Stimulated activated effector memory CD8-positive, alpha-beta T cell treated with anti-CD3 and anti-CD28 coated beads, Interleukin-12 subunit alpha, Interleukin-12 subunit beta, amount 100 ng/mL, for 72 hours (primary cell): ENCODE measurements at regions not wholly inside any gene's neighbourhood (a gene's known extent, or its start where the extent isn't known, plus 50 kb on each side); places are given as distances from the start of the nearest gene placed in this dataset.

ENCODE experiments used
- ATAC-seq: fragments of 150-1000 bp; cut with Tn5 transposase; 2 replicates; pipeline ENCODE4 v1.10.0; 2021
- DNase-seq, 2 donors: peaks; one replicate each; pipeline ENCODE4 v3.0.0; 2021 to 2022; ENCODE audit warnings: low spot score in 2 of 2
- H3K27ac Mint-ChIP-seq: one replicate; pipeline ENCODE4 v1.8.0; 2022; ENCODE audit warnings: mild to moderate bottlenecking, mixed read lengths
- H3K36me3 Mint-ChIP-seq: one replicate; pipeline ENCODE4 v1.8.0; 2022; ENCODE audit warnings: mild to moderate bottlenecking, mixed read lengths
- H3K4me1 Mint-ChIP-seq: one replicate; pipeline ENCODE4 v1.8.0; 2022; ENCODE audit warnings: mixed read lengths
- H3K4me3 Mint-ChIP-seq: one replicate; pipeline ENCODE4 v1.8.0; 2022; ENCODE audit warnings: mild to moderate bottlenecking, mixed read lengths
- H3K9me3 Mint-ChIP-seq: one replicate; pipeline ENCODE4 v1.8.0; 2022; ENCODE audit warnings: mixed read lengths

- no peaks in the 10 kb centered on the region for H3K36me3 Mint-ChIP-seq
- DNase-seq: no peak
- H3K4me1 Mint-ChIP-seq: no peaks in the 10 kb centered on the region
- no peak for ATAC-seq
- no peak overlapping the region for H3K4me3 Mint-ChIP-seq
- H3K9me3 Mint-ChIP-seq: no peaks in the 10 kb centered on the region
- H3K27ac Mint-ChIP-seq: no peak overlapping the region
These were observed 85.5 kb downstream of the PALM2AKAP2 start for GRCh38 chr9:109865521-109865920.

- no peaks in the 10 kb centered on the region for H3K4me1 Mint-ChIP-seq
- H3K27ac Mint-ChIP-seq: no peak overlapping the region
- DNase-seq (no peak), ATAC-seq (no peak)
- H3K36me3 Mint-ChIP-seq: no peaks in the 10 kb centered on the region
- H3K4me3 Mint-ChIP-seq: no peak overlapping the region
- H3K9me3 Mint-ChIP-seq: no peaks in the 10 kb centered on the region
These were observed 88.2 kb downstream of the PALM2AKAP2 start for GRCh38 chr9:109868207-109868606.

GRCh38 chr9:109868722-109869121, 88.7 kb downstream of the PALM2AKAP2 start:
- H3K4me1 Mint-ChIP-seq: no peaks in the 10 kb centered on the region
- no peaks in the 10 kb centered on the region for H3K9me3 Mint-ChIP-seq
- H3K4me3 Mint-ChIP-seq: no peak overlapping the region
- no peak overlapping the region for H3K27ac Mint-ChIP-seq
- DNase-seq (no peak), ATAC-seq (no peak)
- H3K36me3 Mint-ChIP-seq: no peaks in the 10 kb centered on the region

DNA sequence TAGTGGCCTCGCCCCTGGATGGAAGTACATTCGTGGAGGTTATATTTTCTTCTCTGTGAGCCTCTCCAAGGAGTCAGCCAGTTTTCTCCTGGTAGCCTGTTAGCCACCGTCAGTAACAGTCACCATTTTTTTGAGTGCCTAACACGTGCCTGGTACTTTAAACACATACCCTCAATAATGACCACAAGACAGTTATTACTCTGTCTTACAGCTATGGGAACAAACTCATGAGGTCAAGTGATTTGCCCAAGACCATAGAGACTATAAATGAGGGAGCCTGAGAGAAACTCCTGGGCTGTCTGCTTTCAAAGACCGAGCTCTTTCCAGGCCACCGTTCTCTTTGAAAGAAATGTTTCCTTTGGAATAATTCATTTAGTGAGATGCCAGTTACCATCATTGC, 90.4 kb downstream of the PALM2AKAP2 start:
- ATAC-seq (no peak), DNase-seq (no peak)
- Mint-ChIP-seq H3K36me3 (no peaks in the 10 kb centered on the region), H3K4me1 (no peaks in the 10 kb centered on the region), H3K27ac (no peak overlapping the region), H3K4me3 (no peak overlapping the region), H3K9me3 (no peaks in the 10 kb centered on the region)

- ATAC-seq: no peak
- Mint-ChIP-seq H3K4me1 (no peaks in the 10 kb centered on the region), H3K36me3 (no peaks in the 10 kb centered on the region), H3K4me3 (no peak overlapping the region), H3K27ac (no peak overlapping the region), H3K9me3 (no peaks in the 10 kb centered on the region)
- no peak for DNase-seq
These were observed 92.9 kb downstream of the PALM2AKAP2 start for GRCh38 chr9:109872901-109873300.

DNA sequence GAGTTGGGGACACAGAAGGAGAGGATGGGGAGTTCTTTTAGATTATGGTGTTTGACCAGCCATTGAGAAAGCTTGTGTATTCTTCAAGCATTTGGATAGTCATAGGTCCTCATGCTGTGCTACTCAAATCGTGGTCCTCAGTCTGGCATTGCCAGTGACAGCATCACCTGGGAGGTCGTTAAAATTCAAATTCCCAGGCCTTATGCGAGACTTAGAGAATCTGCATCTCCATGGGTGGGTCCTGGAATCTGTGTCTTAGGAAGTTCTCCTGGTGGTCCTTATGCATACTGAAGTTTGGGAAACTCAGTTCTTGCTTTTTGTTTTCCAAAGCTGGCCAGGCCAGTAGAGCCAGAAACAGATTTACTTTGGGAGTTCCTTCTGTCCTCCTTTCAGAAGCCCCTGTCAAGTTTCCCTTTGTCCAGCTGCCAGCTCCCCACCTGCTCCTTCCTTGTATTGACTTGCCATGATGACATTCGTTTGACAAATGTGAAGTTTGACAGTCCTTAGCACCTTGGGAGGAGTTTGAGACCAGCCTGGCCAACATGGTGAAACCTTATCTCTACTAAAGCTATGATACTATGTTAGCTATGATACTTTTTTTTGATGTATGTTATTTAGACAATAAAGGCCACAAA, 95.6 kb downstream of the PALM2AKAP2 start:
- H3K27ac Mint-ChIP-seq: no peak overlapping the region
- no peaks in the 10 kb centered on the region for H3K36me3 Mint-ChIP-seq
- DNase-seq: no peak
- no peak overlapping the region for H3K4me3 Mint-ChIP-seq
- H3K9me3 Mint-ChIP-seq: no peaks in the 10 kb centered on the region
- ATAC-seq: no peak
- no peaks in the 10 kb centered on the region for H3K4me1 Mint-ChIP-seq

DNA sequence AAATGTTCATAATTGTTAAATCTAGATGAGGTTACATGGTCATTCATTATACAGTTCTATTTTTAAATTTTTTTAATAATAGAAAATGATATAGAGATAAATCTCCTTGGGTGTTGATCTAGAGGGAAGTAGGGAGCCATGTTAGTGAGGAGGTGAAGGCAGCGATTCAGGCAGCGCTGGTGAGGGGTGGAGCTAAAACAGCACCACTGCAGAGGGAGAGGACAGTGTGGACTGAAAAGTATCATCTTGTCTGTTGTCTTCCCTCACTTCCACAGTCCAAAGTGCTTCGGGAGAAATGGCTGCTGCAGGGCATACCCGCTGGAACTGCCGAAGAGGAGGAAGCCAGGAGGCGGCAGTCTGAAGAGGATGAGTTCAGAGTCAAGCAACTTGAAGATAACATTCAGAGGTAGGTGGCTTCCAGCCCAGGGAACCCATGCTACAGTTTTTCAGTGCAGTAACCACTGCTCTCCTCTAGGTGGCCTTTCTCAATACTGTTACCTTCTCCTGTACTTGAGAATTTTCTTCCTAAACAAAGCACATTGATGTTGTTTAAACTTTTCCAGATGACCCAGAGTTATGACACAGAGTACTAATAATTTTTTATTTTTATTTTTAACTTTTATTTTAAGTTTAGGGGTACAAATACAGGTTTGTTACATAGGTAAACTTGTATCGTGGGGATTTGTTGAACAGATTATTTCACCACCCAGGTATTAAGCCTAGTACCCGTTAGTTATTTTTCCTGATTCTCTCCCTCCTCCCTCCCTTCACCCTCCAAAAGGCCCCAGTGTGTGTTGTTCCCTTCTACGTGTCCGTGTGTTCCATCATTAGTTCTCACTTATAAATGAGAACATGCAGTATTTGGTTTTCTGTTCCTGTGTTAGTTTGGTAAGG, 100.5 kb downstream of the PALM2AKAP2 start:
- Mint-ChIP-seq H3K4me3 (no peak overlapping the region), H3K36me3 (no peaks in the 10 kb centered on the region), H3K27ac (no peak overlapping the region), H3K9me3 (peaks cover 3% of the 10 kb centered on the region), H3K4me1 (no peaks in the 10 kb centered on the region)
- DNase-seq: peak in 1 of 2 donors; percentile 55
- peak; percentile 64 for ATAC-seq

DNA sequence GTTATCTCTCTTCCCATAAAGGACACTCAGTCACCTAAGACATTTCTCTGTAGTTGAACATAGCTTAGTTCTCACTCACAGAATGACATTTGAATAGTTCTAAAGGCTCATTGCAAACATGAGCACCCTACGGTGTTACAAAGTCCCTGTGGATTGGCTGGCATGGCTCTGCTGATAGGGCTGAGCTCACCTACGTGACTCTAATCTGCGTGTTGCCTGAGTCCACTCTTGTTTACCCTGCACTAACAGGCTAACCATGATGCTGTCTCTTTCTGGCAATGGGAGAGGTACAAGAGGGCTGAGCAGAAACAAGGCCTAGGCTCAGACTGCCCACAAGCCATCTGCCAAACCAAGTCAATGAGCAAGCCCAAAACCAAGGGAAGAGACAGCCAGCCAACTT, 103.6 kb downstream of the PALM2AKAP2 start:
- DNase-seq (no peak), ATAC-seq (no peak)
- H3K4me1 Mint-ChIP-seq: peaks cover 10% of the 10 kb centered on the region
- no peak overlapping the region for H3K4me3 Mint-ChIP-seq
- H3K36me3 Mint-ChIP-seq: no peaks in the 10 kb centered on the region
- no peak overlapping the region for H3K27ac Mint-ChIP-seq
- peaks cover 3% of the 10 kb centered on the region for H3K9me3 Mint-ChIP-seq

DNA sequence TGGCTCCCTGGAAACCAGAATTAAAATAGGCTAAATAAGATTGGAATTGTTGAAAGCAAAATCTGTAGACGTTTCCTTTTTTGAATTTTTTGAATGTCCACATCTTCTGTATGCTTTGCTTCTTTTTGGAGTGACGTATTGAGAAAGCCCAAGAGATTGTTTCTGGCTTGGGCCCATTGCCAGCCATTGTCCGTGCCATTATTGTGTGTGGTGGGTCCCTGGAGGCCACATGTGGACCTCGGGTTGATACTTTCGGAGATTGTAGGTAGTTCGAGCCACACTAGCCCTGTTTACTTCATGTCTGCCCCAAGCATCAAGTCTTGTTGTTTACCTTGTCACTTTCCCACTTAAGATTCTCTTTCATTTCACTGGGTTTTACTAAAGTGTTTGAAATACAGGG, 106.0 kb downstream of the PALM2AKAP2 start:
- ATAC-seq: no peak
- H3K36me3 Mint-ChIP-seq: no peaks in the 10 kb centered on the region
- no peak for DNase-seq
- H3K27ac Mint-ChIP-seq: no peak overlapping the region
- peaks cover 3% of the 10 kb centered on the region for H3K9me3 Mint-ChIP-seq
- peaks cover 10% of the 10 kb centered on the region for H3K4me1 Mint-ChIP-seq
- no peak overlapping the region for H3K4me3 Mint-ChIP-seq

DNA sequence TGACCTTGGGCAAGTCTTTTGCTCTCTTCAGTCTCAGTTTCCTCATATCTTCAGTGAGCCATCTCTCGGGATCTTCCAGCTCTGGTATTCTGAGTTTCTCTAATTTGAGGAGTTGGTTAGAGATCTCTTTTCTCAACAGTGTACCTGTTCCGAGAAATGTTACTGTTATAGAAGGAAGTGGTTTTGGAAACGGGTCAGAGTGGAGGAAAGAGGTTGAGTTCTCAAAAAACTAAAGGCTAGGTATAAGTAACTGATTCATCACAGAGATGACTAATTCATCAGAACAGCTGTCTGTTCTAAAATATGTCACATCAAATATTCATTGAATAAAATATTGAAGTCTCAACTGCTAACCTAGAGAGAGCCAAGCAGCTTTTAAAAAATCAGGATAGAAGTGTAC, 106.6 kb downstream of the PALM2AKAP2 start:
- no peak overlapping the region for H3K4me3 Mint-ChIP-seq

DNA sequence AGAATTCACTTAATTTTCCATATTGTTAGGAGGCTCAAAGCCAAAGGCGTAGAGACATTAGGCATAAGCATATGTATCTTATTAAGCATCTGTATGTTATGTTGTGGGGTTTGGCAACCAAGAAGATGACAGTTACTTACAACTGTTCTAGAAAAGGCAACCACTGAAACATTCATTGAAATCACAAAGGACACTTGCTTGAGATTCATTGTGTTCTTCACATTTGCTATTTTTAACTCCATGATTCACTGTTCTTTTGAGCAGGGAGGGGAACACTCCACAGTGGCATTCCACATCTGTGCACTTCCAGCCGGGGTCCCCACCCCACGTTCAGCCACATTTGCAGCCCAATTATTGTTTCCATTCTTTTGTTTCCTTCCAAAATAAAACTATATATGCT, 107.1 kb downstream of the PALM2AKAP2 start:
- DNase-seq (no peak), ATAC-seq (no peak)
- Mint-ChIP-seq H3K4me1 (peaks cover 10% of the 10 kb centered on the region), H3K36me3 (no peaks in the 10 kb centered on the region), H3K4me3 (no peak overlapping the region), H3K9me3 (peaks cover 3% of the 10 kb centered on the region), H3K27ac (no peak overlapping the region)

More for the DNA sequence above, 106.6 kb downstream of the PALM2AKAP2 start:
- DNase-seq: no peak
- H3K9me3 Mint-ChIP-seq: peaks cover 3% of the 10 kb centered on the region
- ATAC-seq: peak; percentile 70
- no peaks in the 10 kb centered on the region for H3K36me3 Mint-ChIP-seq
- no peak overlapping the region for H3K27ac Mint-ChIP-seq
- peaks cover 10% of the 10 kb centered on the region for H3K4me1 Mint-ChIP-seq

GRCh38 chr9:109888695-109889094, 108.7 kb downstream of the PALM2AKAP2 start:
- ATAC-seq: no peak
- H3K4me3 Mint-ChIP-seq: no peak overlapping the region

GRCh38 chr9:109889456-109889855, 109.5 kb downstream of the PALM2AKAP2 start:
- ATAC-seq (no peak), DNase-seq (no peak)
- peaks cover 3% of the 10 kb centered on the region for H3K9me3 Mint-ChIP-seq
- H3K36me3 Mint-ChIP-seq: no peaks in the 10 kb centered on the region
- peaks cover 10% of the 10 kb centered on the region for H3K4me1 Mint-ChIP-seq
- no peak overlapping the region for H3K27ac Mint-ChIP-seq
- H3K4me3 Mint-ChIP-seq: no peak overlapping the region

More at GRCh38 chr9:109888695-109889094, 108.7 kb downstream of the PALM2AKAP2 start:
- H3K27ac Mint-ChIP-seq: no peak overlapping the region
- H3K9me3 Mint-ChIP-seq: peaks cover 3% of the 10 kb centered on the region
- DNase-seq: no peak
- peaks cover 10% of the 10 kb centered on the region for H3K4me1 Mint-ChIP-seq
- no peaks in the 10 kb centered on the region for H3K36me3 Mint-ChIP-seq

GRCh38 chr9:109893241-109893640, 113.2 kb downstream of the PALM2AKAP2 start:
- Mint-ChIP-seq H3K27ac (no peak overlapping the region), H3K9me3 (no peaks in the 10 kb centered on the region), H3K4me1 (peaks cover 12% of the 10 kb centered on the region), H3K4me3 (no peak overlapping the region), H3K36me3 (no peaks in the 10 kb centered on the region)
- no peak for ATAC-seq
- DNase-seq: no peak

GRCh38 chr9:109894473-109894872, 114.5 kb downstream of the PALM2AKAP2 start:
- no peaks in the 10 kb centered on the region for H3K36me3 Mint-ChIP-seq
- no peak for ATAC-seq
- no peak overlapping the region for H3K27ac Mint-ChIP-seq
- no peak for DNase-seq
- H3K4me1 Mint-ChIP-seq: peaks cover 12% of the 10 kb centered on the region
- H3K9me3 Mint-ChIP-seq: no peaks in the 10 kb centered on the region
- no peak overlapping the region for H3K4me3 Mint-ChIP-seq
